Chondrocyte (in vitro differentiated cells): ENCODE measurements at regions not wholly inside any gene's neighbourhood (a gene's known extent, or its start where the extent isn't known, plus 50 kb on each side); places are given as distances from the start of the nearest gene placed in this dataset.

Experiments
- DNase-seq: peaks from one replicate; pipeline ENCODE4 v3.0.0; 2021; ENCODE audit warnings: mixed read lengths, low spot score
- H3K27ac Mint-ChIP-seq: one replicate; pipeline ENCODE4 v1.8.0; 2021; ENCODE audit warnings: mild to moderate bottlenecking, moderate library complexity, mixed read lengths; ENCODE audit not compliant: unreplicated experiment
- H3K27me3 Mint-ChIP-seq: 2 replicates; pipeline ENCODE4 v1.8.0; 2021; ENCODE audit warnings: low read depth, mixed read lengths
- H3K36me3 Mint-ChIP-seq: 2 replicates; pipeline ENCODE4 v1.8.0; 2021; ENCODE audit warnings: low read depth, mixed read lengths
- H3K4me1 Mint-ChIP-seq: 2 replicates; pipeline ENCODE4 v1.8.0; 2021; ENCODE audit warnings: low read depth, mild to moderate bottlenecking, mixed read lengths
- H3K4me3 Mint-ChIP-seq: one replicate; pipeline ENCODE4 v1.8.0; 2021; ENCODE audit warnings: mild to moderate bottlenecking, moderate library complexity, mixed read lengths; ENCODE audit not compliant: unreplicated experiment
- H3K9me3 Mint-ChIP-seq: 2 replicates; pipeline ENCODE4 v1.8.0; 2021; ENCODE audit warnings: low read depth, mixed read lengths
- CTCF ChIP-seq: fragments of 200-600 bp; sonication (generic); IDR thresholded peaks from 2 replicates; pipeline ENCODE4 v1.5.0; 2021; ENCODE audit warnings: antibody characterized with exemption, mild to moderate bottlenecking, moderate library complexity

GRCh38 chr2:150091846-150092245 lies 395.6 kb downstream of the RND3 start:
- Mint-ChIP-seq H3K4me3 (no peak overlapping the region), H3K36me3 (no peaks in the 10 kb centered on the region), H3K4me1 (peaks cover 13% of the 10 kb centered on the region), H3K9me3 (no peaks in the 10 kb centered on the region), H3K27ac (no peak overlapping the region), H3K27me3 (no peaks in the 10 kb centered on the region)
- no peak for DNase-seq
- no peak for TF ChIP-seq CTCF

- no peak overlapping the region for H3K4me3 Mint-ChIP-seq
- no peak for TF ChIP-seq CTCF
- DNase-seq = no peak
- H3K4me1 Mint-ChIP-seq = peaks cover 7% of the 10 kb centered on the region
- no peaks in the 10 kb centered on the region for H3K27me3 Mint-ChIP-seq
- H3K27ac Mint-ChIP-seq = no peak overlapping the region
- no peaks in the 10 kb centered on the region for H3K9me3 Mint-ChIP-seq
- H3K36me3 Mint-ChIP-seq = no peaks in the 10 kb centered on the region
Measured at GRCh38 chr2:150090031-150090430, 397.4 kb downstream of the RND3 start.

GRCh38 chr2:150088538-150088937 lies 398.9 kb downstream of the RND3 start:
- Mint-ChIP-seq H3K27ac (no peak overlapping the region), H3K9me3 (peaks cover 3% of the 10 kb centered on the region), H3K36me3 (no peaks in the 10 kb centered on the region), H3K4me3 (no peak overlapping the region), H3K4me1 (peaks cover 7% of the 10 kb centered on the region), H3K27me3 (no peaks in the 10 kb centered on the region)
- DNase-seq = no peak
- TF ChIP-seq CTCF = no peak

GRCh38 chr2:150085478-150085877 lies 402.0 kb downstream of the RND3 start:
- no peak overlapping the region for H3K27ac Mint-ChIP-seq
- H3K4me1 Mint-ChIP-seq = peaks cover 17% of the 10 kb centered on the region
- peaks cover 3% of the 10 kb centered on the region for H3K9me3 Mint-ChIP-seq
- no peak overlapping the region for H3K4me3 Mint-ChIP-seq
- TF ChIP-seq CTCF = no peak
- no peaks in the 10 kb centered on the region for H3K27me3 Mint-ChIP-seq
- DNase-seq = no peak
- no peaks in the 10 kb centered on the region for H3K36me3 Mint-ChIP-seq

- Mint-ChIP-seq H3K4me1 (peaks cover 23% of the 10 kb centered on the region), H3K4me3 (no peak overlapping the region)
Measured at GRCh38 chr2:150081775-150082481, 405.5 kb downstream of the RND3 start.

More at GRCh38 chr2:150081775-150082481, 405.5 kb downstream of the RND3 start:
- TF ChIP-seq CTCF = no peak
- no peaks in the 10 kb centered on the region for H3K36me3 Mint-ChIP-seq
- H3K9me3 Mint-ChIP-seq = peaks cover 3% of the 10 kb centered on the region
- H3K27me3 Mint-ChIP-seq = no peaks in the 10 kb centered on the region
- DNase-seq = no peak
- H3K27ac Mint-ChIP-seq = no peak overlapping the region
